ENCODE measurements at regions not wholly inside any gene's neighbourhood (a gene's known extent, or its start where the extent isn't known, plus 50 kb on each side); places are given as distances from the start of the nearest gene placed in this dataset.
"Not testable (repeated sequence)": the region's sequence is repeated elsewhere in the genome, so short reads cannot be mapped to it uniquely, and the experiment has no call there.

- H3K9ac ChIP-seq: no peak overlapping the region
- H3K79me2 ChIP-seq (ENCODE audit: insufficient read depth, low read depth): no peaks in the 10 kb centered on the region
- no peaks in the 10 kb centered on the region for H3K27me3 ChIP-seq (ENCODE audit: insufficient read depth, low read depth)
- H2AFZ ChIP-seq (ENCODE audit: low read depth): no peak overlapping the region
- H4K20me1 ChIP-seq (ENCODE audit: insufficient read depth): no peaks in the 10 kb centered on the region
- TF ChIP-seq CTCF (conservative IDR thresholded peaks at IDR 0.05; ENCODE audit: low read depth, low read length): no peak
- no peaks in the 10 kb centered on the region for H3K36me3 ChIP-seq (ENCODE audit: insufficient read depth)
- no peaks in the 10 kb centered on the region for H3K4me1 ChIP-seq (ENCODE audit: low read depth, poor library complexity, severe bottlenecking)
- H3K4me3 ChIP-seq (IDR thresholded peaks at IDR 0.05; ENCODE audit: insufficient read depth, low read depth, low read length): no peak overlapping the region
- no peak overlapping the region for H3K27ac ChIP-seq
- no peak overlapping the region for H3K4me2 ChIP-seq
Measured at GRCh38 chr12:107857191-107857590, 82.7 kb downstream of the ASCL4 start.

- Histone ChIP-seq H3K9ac (no peak overlapping the region), H3K4me1 (ENCODE audit: low read depth, poor library complexity, severe bottlenecking) (no peaks in the 10 kb centered on the region), H3K27ac (no peak overlapping the region), H3K27me3 (ENCODE audit: insufficient read depth, low read depth) (no peaks in the 10 kb centered on the region), H3K36me3 (ENCODE audit: insufficient read depth) (no peaks in the 10 kb centered on the region), H3K4me3 (IDR thresholded peaks at IDR 0.05; ENCODE audit: insufficient read depth, low read depth, low read length) (no peak overlapping the region), H2AFZ (ENCODE audit: low read depth) (no peak overlapping the region), H4K20me1 (ENCODE audit: insufficient read depth) (no peaks in the 10 kb centered on the region), H3K79me2 (ENCODE audit: insufficient read depth, low read depth) (no peaks in the 10 kb centered on the region), H3K4me2 (no peak overlapping the region)
- no peak for TF ChIP-seq CTCF (conservative IDR thresholded peaks at IDR 0.05; ENCODE audit: low read depth, low read length)
Measured at GRCh38 chr12:107859367-107859766, 84.9 kb downstream of the ASCL4 start.

- Histone ChIP-seq H3K27me3 (ENCODE audit: insufficient read depth, low read depth) (no peaks in the 10 kb centered on the region), H3K27ac (no peak overlapping the region), H3K4me2 (no peak overlapping the region), H3K4me3 (IDR thresholded peaks at IDR 0.05; ENCODE audit: insufficient read depth, low read depth, low read length) (no peak overlapping the region), H2AFZ (ENCODE audit: low read depth) (no peak overlapping the region), H3K4me1 (ENCODE audit: low read depth, poor library complexity, severe bottlenecking) (no peaks in the 10 kb centered on the region), H4K20me1 (ENCODE audit: insufficient read depth) (no peaks in the 10 kb centered on the region), H3K79me2 (ENCODE audit: insufficient read depth, low read depth) (no peaks in the 10 kb centered on the region), H3K36me3 (ENCODE audit: insufficient read depth) (no peaks in the 10 kb centered on the region), H3K9ac (no peak overlapping the region)
- no peak for TF ChIP-seq CTCF (conservative IDR thresholded peaks at IDR 0.05; ENCODE audit: low read depth, low read length)
Measured at GRCh38 chr12:107864235-107864634, 89.7 kb downstream of the ASCL4 start.

GRCh38 chr12:107864727-107865126 is 90.2 kb downstream of the ASCL4 start:
- H3K4me1 ChIP-seq (ENCODE audit: low read depth, poor library complexity, severe bottlenecking); H2AFZ ChIP-seq (ENCODE audit: low read depth); H3K27ac ChIP-seq; H3K27me3 ChIP-seq (ENCODE audit: insufficient read depth, low read depth); H3K79me2 ChIP-seq (ENCODE audit: insufficient read depth, low read depth); H3K9ac ChIP-seq; H3K4me2 ChIP-seq; H4K20me1 ChIP-seq (ENCODE audit: insufficient read depth); H3K36me3 ChIP-seq (ENCODE audit: insufficient read depth); H3K4me3 ChIP-seq (IDR thresholded peaks at IDR 0.05; ENCODE audit: insufficient read depth, low read depth, low read length): not testable (repeated sequence)

GRCh38 chr12:107873223-107873622 is 98.7 kb downstream of the ASCL4 start:
- H3K9ac ChIP-seq: no peak overlapping the region
- no peaks in the 10 kb centered on the region for H3K27me3 ChIP-seq (ENCODE audit: insufficient read depth, low read depth)
- H3K4me1 ChIP-seq (ENCODE audit: low read depth, poor library complexity, severe bottlenecking): no peaks in the 10 kb centered on the region
- no peak overlapping the region for H3K4me3 ChIP-seq (IDR thresholded peaks at IDR 0.05; ENCODE audit: insufficient read depth, low read depth, low read length)
- no peaks in the 10 kb centered on the region for H3K36me3 ChIP-seq (ENCODE audit: insufficient read depth)
- H2AFZ ChIP-seq (ENCODE audit: low read depth): no peak overlapping the region
- no peak overlapping the region for H3K27ac ChIP-seq
- H4K20me1 ChIP-seq (ENCODE audit: insufficient read depth): no peaks in the 10 kb centered on the region
- H3K4me2 ChIP-seq: no peak overlapping the region
- no peak for TF ChIP-seq CTCF (conservative IDR thresholded peaks at IDR 0.05; ENCODE audit: low read depth, low read length)
- H3K79me2 ChIP-seq (ENCODE audit: insufficient read depth, low read depth): no peaks in the 10 kb centered on the region

All from KMS-11 (cell line).